ENCODE measurements at regions not wholly inside any gene's neighbourhood (a gene's known extent, or its start where the extent isn't known, plus 50 kb on each side); places are given as distances from the start of the nearest gene placed in this dataset.

DNA sequence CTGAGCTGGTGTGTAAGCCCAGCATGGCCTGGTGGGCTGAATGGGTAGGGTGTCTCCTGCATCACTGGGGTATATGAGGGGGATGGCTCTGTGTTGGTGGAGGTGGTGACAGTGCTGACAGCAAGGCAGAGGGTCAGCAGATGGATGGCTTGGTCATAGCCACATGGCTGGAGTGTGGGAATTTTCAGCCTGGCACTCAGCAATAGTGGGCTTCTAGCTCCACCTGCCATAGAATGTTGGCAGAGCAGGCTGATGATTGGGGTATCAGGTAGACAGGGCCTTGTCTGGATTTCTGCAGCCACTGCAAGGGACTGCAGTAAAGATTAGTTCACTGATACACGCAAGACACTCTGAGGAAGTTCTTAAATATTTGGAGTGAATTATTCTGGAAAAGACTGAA is 137.5 kb upstream of the BACH2 start:
- no peak for FAIRE-seq

DNA sequence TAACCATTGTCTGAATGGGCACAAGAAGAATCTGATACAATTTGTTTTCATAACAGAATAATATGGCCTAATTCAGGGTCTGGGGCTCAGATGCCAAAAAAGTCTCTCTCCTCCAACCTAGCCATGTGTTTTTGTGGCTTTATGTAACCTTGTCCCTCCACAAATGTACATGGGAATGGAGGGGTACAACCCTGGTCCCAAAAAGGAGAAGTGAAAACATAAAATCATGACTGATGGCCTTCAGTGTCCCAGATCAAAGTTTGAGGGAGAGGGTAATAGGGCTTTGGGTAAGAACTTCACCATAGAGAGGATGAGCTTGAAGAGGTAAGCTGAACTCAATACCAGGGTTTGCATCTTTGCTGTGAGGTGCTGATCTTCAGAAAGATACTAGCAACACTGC is 136.3 kb upstream of the BACH2 start:
- no peak for FAIRE-seq

DNA sequence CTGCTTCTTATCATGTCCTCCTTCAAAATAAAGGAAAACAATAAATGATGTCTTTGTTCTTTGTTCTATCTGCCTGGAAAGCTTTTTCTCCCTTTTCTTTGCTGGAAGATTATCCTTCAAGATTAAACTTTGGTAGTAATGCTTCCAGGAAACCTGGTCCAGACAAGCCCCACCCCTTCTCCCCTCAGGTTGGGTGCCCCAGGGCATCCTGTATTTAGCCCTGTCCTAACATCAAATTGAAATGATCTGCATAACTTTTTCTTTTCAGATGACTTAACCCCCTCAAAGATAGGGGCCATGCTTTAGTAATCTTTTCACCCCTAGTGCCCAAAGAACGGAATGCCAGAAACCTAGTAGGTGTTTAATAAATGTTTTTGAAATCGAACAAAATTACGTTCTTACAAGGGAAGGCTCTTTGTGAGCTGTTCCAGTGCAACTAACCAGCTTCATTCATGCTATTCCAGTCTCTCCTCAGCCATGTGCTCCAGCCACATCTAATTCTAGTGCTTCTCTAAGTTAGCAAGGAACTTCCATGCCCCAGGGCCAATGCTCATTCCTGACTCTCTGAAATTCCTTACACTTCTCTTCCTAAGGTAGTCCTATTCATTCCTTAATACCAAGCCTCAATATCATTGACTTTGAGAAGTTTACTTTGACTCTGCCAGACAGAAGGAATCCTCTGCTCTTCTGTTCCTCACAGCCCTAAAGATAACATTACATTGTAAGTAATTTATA is 135.6 kb upstream of the BACH2 start:
- FAIRE-seq: no peak

DNA sequence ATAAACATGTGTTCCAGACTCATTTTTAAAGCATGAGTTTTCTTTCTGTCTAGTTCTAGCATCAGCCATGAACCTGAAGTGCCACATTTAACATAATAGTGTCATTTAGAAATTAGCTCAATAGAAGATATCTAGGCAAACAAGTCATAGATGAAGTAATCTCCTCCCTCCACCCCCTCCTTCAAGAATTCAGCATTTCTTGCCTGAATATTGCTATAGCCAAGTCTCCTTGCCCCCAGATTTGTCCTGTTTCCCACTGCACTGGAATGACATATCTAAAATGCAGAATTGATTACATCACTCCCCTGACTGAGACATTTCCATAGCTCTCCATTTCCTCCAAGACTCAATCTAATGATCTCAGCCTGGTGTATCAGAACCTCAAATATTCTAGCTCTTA is 134.9 kb upstream of the BACH2 start:
- FAIRE-seq: no peak

DNA sequence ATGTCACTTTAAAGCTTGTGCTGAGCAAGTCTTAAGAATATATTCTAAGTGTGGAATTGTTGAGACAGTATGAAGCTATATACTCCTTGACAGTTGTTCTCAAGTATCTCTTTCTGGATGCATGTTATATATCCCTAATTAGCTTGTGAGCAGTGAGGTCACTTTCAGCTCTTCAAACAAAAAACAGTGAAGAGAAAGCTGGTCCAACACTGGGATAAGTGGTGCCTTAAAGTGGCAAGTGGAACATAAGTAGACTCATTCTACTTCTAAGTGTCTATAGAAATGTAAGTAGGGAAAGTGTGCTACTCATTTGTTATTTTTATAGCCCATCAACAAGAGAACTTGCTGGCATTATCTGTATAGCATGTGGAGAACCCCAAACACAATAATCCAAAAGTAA is 133.1 kb upstream of the BACH2 start:
- no peak for FAIRE-seq

DNA sequence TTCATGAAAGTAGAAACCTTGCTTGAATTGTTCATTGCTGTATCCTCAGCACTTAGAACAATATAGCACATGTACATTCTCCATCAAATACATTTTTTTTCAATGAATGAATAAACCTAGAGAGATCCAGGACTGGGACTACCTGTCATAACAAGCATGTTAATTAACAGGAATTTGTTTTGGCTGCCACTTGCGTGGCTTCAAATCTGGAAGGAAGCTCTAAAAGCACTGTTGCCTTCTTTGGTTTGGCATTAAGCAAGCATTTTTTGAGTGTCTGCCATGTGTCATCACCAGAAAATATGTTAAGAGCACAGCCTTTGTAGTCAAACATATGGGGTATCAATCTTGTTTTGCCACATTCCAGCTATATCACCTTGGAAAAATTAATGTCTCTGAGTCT is 131.9 kb upstream of the BACH2 start:
- no peak for FAIRE-seq

DNA sequence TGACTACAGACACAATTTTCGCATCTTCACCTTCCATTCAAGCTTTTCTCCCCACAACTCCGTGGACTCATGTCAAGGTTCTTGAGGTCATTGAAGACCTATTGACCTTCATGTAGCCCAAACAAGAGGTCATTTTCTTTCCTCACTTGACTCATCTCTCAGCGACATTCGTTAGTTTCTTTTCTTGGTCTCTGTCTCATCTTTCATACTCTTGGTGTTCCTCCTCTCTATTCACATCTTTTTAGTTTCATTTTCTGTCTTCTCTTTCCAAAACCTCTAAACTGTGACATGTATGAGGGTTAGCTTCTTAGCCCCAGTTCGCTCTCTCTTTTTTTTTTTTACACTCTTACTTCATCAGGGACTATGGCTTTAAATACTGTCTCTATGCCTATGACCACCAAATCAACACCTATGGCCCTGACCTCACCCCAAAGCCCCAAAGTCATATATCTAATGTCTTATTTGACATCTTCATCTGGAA is 128.6 kb upstream of the BACH2 start:
- FAIRE-seq: no peak

DNA sequence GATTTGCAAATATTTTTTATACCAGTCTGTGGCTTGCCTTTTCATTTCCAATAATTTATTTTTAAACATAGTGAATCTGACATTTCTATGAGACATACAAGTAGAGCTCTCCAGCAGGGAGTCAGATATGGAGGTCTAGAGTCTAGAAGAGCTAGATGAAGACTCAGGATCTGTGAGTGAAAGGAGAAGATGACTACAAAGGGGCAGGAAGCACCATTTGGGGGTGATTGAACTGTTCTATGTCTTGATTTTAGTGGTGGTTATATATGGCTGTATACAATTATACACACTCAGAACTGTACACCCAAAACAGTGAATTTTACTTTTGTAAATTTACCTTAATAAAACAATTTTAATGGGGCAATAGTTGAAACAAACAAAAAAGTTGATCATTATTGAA is 127.9 kb upstream of the BACH2 start:
- no peak for FAIRE-seq

DNA sequence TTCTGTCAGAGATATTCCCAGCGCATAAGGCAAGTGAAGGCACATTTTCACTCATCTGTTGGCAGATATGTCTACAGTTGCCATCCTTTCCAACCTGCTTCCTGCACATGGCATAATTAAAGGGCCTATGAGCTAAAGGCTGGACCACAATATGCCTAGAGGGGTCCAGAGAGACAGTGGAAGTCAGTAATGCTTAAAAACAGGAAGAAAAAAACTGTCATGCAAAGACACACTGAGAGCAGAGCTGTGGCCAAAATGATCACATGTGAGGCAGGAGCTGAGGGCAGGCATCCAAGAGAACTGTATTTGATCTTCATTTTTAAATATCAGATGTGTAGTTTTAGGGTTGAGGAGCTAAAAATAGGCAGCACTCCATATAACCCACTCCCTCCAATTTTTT is 125.0 kb upstream of the BACH2 start:
- FAIRE-seq: no peak

DNA sequence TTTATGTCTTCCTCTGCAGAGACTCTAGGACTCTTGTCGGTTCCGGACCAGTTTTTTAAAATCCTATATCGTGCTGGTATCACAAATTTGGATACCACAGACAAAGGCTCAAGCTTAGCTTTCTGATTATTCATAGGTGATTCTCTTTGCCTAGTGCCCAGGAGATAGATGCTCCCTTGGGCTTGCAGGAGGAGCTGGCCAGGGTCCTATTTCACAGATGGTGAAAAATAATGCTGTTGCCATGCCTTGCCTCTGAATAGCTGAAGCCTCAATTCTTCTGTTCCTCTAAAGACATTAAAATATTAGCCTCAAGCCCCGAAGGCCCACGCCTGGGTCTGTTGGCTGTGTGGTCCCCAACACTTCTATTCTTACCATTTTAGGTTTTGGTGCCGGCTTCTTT is 123.9 kb upstream of the BACH2 start:
- FAIRE-seq: no peak

DNA sequence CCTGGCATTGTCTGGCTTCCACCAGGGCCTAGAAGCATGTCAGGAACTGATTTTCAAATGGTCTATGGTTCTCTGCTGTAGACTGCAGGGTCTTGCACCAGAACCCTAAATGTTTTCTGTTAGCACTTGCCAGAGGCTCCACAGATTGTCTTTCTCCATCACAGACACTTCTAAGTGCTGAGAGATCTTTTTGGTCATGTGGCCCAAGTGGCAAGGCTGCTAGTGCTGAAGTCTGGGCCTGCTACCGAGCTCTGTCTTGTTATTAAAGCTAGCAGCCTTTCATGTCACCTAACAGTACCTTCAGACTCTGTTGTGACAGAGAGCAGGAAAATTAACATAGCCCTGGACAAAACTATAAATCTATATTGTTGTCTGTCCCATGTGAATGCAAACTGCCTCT is 120.7 kb upstream of the BACH2 start:
- no peak for FAIRE-seq

DNA sequence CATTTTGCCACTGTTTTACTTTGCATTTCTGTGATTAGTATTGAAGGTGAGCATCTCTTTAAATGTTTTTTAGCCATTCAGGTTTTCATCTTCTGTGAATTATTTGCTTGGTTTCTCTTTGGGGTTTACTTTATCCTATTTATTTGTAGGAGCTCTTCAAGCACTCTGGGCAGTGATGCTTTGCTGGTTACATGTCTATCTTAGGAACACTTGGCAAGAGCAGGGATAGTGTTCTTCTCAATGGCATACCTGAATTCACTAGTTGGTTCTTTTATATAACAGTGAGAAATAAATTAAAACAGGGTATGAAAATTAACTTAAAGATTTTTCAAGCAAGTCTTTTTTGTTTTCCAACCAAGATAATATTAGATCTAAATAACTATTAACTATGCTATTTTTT is 119.7 kb upstream of the BACH2 start:
- no peak for FAIRE-seq

DNA sequence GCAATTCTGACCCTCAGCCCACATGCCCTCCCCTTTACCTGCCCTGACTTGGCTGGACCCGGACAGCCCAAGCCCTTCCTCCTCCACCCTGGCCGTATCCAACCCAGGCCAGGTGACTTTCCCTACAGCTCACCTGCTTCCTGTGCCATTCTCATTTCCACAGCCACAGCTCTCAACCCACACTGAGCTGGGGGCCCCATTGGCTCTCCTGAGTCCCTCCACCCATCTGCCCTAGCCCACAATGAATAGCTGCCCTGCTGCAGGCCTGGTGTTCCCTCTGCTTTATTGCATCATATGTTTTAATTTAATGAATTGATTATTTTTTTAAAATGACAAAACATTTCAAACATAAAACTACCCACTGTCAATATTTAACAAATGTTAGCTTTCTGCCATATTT is 118.5 kb upstream of the BACH2 start:
- no peak for FAIRE-seq

DNA sequence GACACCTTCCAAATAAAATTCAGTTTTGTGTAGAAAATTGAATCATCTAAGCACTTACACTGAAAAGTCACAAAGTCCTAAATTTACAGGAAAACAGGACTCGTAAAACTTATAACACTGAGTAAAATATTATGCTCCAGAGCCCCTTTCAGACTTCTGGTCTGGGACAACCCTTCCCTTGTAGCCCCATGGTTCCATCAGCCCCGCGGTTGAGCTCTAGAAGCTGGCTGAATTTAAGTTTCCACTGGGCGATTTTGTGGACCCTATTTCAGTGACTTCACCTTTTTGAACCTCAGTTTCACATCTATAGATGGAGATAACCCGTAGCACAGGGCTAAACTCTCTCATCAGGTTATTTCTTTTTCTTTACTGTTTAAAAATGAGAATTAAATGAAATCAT is 117.7 kb upstream of the BACH2 start:
- FAIRE-seq: no peak

DNA sequence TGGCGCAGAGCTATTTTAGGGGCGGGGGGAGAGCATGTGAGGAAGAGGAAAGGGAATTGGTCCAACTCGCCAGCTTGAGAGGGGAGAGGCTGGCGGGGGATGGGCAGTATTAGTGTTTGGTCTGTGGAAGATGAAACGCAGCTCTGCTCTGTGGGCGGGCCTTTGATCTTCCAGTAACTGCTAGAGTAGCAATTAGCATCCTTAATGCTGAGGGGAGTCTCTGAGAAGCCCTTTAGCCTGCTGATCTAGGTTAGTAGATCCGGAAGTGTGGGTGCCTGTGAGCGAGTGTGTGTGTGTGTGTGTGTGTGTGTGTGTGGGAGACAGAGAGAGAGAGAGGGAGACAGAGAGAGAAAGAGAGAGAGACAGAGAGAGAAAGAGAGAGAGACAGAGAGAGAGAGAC is 117.2 kb upstream of the BACH2 start:
- no peak for FAIRE-seq

DNA sequence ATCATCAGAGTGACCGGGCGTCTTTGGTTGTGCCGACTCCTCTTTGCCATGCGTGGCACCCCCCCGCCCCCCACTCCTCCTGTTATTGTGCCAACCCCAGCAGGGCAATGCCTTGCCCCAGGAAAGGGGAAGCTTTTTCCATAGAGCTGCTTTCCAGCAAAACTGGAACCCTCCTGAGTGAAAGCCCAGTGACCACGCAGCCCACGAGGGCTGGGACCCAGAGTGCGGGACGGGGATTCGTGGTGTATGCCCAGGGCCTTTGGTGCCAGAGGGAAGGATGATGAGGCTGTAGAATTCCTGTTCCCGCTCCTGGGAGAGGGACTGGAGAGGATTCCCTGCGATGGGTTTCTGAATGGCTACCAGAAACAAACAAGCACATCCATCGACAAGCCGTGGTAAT is 116.8 kb upstream of the BACH2 start:
- FAIRE-seq: no peak

DNA sequence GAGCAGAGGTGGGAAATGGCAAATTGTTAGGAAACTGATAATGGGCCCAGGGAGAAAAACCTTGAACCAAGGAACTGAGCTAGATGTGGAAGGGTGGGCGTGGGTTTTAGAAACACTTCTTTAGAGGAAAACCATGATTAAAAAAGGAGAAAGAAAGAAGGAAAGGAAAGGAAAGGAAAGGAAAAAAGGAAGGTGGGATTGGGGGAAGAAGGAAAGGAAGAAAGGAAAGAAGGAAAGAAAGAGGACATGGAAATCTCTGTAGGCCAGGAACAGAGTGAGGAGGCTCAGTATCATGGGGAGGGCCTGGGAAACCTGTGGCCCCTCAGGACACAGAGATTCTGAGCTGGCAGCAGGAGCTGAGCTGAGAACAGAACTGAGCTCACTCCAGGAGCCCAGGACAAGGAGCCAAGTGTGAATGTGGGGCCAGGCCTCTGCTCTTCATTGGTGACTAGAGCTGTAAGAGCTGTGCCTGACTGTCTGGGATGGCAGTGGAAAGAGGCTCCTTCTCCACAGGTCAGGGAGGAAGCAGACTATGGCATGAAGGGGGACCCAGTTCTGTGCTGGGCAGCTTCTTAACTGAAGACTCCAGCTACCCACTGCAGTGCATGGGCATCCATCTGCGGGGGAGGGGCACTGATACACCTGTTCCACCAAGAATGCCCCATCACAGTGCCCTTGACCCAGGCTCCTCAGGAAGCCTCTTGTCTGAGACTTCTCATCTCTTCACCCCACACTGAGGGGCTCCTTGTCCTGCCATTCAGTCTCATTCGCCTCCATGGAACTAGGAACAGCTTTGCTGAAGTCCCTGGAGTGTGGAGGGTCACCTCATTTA is 116.1 kb upstream of the BACH2 start:
- FAIRE-seq: no peak

DNA sequence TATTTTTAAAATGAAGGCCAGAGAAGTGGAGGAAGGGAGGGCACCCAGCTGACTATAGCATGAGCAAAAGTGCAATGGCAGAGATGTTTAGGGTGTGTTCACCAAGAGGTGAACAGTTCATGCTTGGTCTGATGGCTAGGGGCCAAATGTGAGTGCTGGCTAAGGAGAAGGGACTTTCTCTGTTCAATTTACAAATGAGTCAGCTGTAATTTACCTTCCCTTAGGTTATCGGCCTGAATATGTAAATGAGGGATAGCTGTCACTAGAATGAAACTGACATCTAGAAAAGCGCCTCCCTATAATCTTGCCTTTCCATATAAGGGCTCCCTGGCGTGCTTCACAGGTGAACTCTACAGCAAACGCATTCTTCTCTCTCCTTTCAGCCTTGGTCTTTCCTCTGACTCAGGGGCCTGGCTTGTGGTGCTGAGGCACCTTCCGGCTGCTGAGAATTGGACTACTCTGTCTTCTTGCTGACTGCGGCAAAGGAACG is 114.7 kb upstream of the BACH2 start:
- no peak for FAIRE-seq

DNA sequence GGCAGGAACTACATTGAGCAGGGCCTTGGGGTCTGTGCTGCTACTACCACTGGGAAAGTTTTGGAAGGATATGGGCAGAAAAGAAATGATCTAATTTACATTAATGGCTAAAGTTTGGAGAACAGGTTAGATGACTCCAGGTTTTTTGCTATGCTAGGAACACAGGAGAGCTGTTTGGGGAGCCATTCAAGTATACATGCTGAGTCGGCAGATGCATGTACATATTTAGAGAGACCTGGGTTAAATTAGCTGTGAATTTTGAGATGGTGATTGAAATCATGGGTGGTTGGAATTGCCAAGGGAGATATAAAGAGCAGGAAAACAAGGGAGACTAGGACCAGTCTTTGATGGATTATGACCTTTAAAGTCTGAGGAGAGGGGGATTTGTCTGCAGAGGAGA is 113.1 kb upstream of the BACH2 start:
- no peak for FAIRE-seq

DNA sequence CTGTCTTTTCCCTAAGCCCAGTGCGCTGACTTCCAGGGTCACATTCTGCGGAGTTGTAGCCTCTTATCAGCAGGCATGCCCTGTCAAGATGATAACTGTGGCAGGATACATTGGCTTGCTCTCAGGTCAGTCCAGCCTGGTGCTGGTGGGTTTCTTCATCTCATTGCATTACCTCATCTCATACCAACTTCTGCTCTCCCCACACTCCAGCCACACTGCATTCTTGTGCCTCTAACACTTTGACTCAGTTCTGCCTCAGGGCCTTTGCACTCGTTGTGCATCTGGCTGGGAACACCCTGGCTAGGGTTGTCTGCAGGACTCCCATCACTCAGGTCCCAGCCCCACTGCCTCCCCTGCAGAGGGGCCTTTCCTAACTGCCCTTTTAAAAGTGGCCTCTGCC is 110.3 kb upstream of the BACH2 start:
- FAIRE-seq: no peak

DNA sequence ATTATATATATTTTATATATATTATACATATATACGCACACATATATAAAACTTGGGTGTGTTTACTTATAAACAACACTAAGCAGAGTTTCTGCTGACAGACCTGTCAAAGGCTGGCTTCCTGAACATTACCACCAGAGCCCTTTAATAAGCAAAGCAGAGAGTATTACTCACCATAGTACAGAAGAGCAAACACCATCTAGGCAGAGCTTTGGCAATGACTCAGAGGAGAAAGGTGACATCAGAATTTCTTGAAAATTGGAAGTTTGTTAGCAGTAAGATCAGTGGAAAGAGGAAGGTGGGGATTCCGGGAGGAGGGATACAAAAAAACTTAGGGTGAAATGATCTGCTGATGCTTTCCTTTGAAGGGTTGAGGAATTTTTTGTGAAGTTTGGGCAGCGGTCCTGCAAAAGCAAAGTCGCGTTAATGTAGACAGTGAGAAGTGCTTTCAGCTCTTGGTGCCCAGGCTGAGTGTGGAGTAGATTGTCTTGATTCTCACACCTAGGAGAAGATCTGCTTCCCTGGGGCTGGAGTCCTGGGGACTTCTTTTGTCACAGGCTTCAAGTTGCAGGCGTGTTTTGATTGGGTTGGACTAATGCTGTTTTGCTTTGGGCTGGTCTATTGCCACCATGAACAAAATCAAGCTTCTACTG is 109.6 kb upstream of the BACH2 start:
- FAIRE-seq: peak; percentile 98

DNA sequence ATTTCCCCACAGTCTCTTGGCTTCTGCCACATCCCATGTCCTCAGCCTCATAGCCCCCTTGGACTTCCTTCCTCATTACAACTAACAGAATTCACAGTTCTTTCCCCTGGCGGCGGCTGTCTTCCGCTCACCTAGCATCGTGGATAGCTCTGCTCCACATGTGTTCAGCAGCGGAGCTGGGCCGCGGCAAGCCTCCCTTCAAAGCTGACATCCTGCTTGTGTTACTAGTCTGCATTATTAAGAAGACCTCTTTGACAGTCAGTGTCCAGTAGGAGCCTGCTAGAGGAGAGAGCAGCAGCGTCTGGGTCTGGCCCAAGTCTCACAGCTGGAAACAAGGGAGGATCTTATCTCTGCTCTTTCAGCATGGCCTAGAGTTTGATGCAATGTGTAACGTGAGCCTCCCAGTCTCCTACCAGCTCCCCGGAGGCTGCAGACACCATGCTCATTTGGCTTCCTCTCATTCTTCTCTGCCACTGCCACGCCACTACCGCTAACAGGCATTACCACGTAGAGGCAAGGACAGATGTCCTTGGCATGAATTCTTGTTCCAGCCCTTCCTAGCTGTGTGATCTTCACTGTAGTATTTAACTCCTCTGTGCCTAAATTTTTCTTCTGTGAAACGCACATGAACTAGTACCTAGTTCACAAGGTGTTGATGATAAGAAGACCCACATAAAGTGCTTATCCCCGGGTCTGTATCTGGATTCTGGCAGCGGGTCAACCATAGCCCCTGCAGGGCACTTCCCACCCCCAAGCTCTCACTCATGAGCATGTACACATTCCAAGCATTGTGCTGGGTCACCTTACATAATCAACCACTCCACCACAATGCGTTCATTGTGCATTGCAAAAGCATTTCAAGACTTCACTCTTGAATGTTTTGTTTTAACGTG is 107.1 kb upstream of the BACH2 start:
- no peak for FAIRE-seq

DNA sequence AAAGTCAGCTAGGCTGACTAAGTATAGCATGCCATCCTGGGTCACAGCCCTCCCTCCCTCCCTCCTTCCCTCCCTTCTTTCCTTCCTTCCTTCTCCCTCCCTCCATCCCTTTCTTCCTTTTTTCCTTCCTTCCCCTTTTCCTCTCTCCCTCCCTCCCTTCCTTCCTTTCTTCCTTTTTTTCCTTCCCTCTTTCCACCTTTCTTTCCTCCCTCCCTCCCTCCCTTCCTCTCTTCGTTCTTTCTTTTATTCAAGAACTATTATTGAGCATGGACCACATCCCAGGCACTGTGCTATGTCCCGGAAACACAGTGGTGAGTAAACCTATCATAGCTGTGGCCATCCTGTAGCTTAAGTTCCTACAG is 106.2 kb upstream of the BACH2 start:
- no peak for FAIRE-seq

Data from islet of Langerhans (tissue), 1 donor.